Amniotic stem cell (primary cell): ENCODE measurements at regions not wholly inside any gene's neighbourhood (a gene's known extent, or its start where the extent isn't known, plus 50 kb on each side); places are given as distances from the start of the nearest gene placed in this dataset.
A peak's percentile ranks its signal among the peaks of the same experiment; 100 is the strongest.
"Not testable (repeated sequence)": the region's sequence is repeated elsewhere in the genome, so short reads cannot be mapped to it uniquely, and the experiment has no call there.

Experiments used
- DNase-seq: peaks from one replicate; lab custom pipeline; 2025; lab: John Stamatoyannopoulos, UW

- DNase-seq, result no peak
Observed at GRCh38 chr9:108411632-108412031, 444.2 kb downstream of the ACTL7B start.

GRCh38 chr9:108410161-108410560 lies 445.6 kb downstream of the ACTL7B start:
- DNase-seq, result no peak

GRCh38 chr9:108400297-108400696 lies 455.5 kb downstream of the ACTL7B start:
- no peak for DNase-seq

GRCh38 chr9:108399851-108400250 lies 455.9 kb downstream of the ACTL7B start:
- no peak for DNase-seq

GRCh38 chr9:108397286-108397685 lies 458.5 kb downstream of the ACTL7B start:
- no peak for DNase-seq

GRCh38 chr9:108396611-108397010 lies 459.2 kb downstream of the ACTL7B start:
- no peak for DNase-seq

- DNase-seq, result no peak
Observed at GRCh38 chr9:108396193-108396592, 459.6 kb downstream of the ACTL7B start.

- DNase-seq, result peak; percentile 18
Observed at GRCh38 chr9:108395421-108395820, 460.4 kb downstream of the ACTL7B start.

GRCh38 chr9:108394726-108395125 lies 461.1 kb downstream of the ACTL7B start:
- DNase-seq, result no peak

- DNase-seq, result not testable (repeated sequence)
Observed at GRCh38 chr9:108393481-108394001, 462.2 kb downstream of the ACTL7B start.

- DNase-seq, result no peak
Observed at GRCh38 chr9:108392877-108393276, 462.9 kb downstream of the ACTL7B start.

GRCh38 chr9:108389056-108389455 lies 466.7 kb downstream of the ACTL7B start:
- no peak for DNase-seq

- peak; percentile 61 for DNase-seq
Observed at GRCh38 chr9:108386859-108387384, 468.9 kb downstream of the ACTL7B start.

GRCh38 chr9:108386032-108386431 lies 469.8 kb downstream of the ACTL7B start:
- DNase-seq, result no peak

GRCh38 chr9:108383796-108384195 lies 472.0 kb downstream of the ACTL7B start:
- DNase-seq, result no peak

- no peak for DNase-seq
Observed at GRCh38 chr9:108382310-108382709, 473.5 kb downstream of the ACTL7B start.

- DNase-seq, result no peak
Observed at GRCh38 chr9:108377881-108378280, 477.9 kb downstream of the ACTL7B start.

GRCh38 chr9:108377382-108377781 lies 478.4 kb downstream of the ACTL7B start:
- DNase-seq, result no peak

- no peak for DNase-seq
Observed at GRCh38 chr9:108376140-108376539, 479.6 kb downstream of the ACTL7B start.

- no peak for DNase-seq
Observed at GRCh38 chr9:108374626-108375025, 481.2 kb downstream of the ACTL7B start.

- DNase-seq, result no peak
Observed at GRCh38 chr9:108367188-108367587, 488.6 kb downstream of the ACTL7B start.

- DNase-seq, result no peak
Observed at GRCh38 chr9:108363311-108363710, 492.5 kb downstream of the ACTL7B start.

- DNase-seq, result no peak
Observed at GRCh38 chr9:108360304-108360703, 495.5 kb downstream of the ACTL7B start.

- no peak for DNase-seq
Observed at GRCh38 chr9:108356806-108357205, 499.0 kb downstream of the ACTL7B start.
